Ishikawa (cell line): ENCODE measurements at regions not wholly inside any gene's neighbourhood (a gene's known extent, or its start where the extent isn't known, plus 50 kb on each side); places are given as distances from the start of the nearest gene placed in this dataset.

Source experiments
- CEBPB ChIP-seq: IDR thresholded peaks from 2 replicates; pipeline ENCODE4 v1.6.1; 2012
- CREB1 ChIP-seq: IDR thresholded peaks from 2 replicates; pipeline ENCODE4 v1.6.1; 2012; ENCODE audit warnings: low read depth
- EGR1 ChIP-seq: IDR thresholded peaks from 2 replicates; pipeline ENCODE4 v1.6.1; 2012
- EP300 ChIP-seq: IDR thresholded peaks from 2 replicates; pipeline ENCODE4 v1.6.1; 2012; ENCODE audit warnings: borderline replicate concordance
- FOXM1 ChIP-seq: IDR thresholded peaks from 2 replicates; pipeline ENCODE4 v1.6.1; 2012; ENCODE audit warnings: low read depth, borderline replicate concordance
- NFIC ChIP-seq: IDR thresholded peaks from 2 replicates; pipeline ENCODE4 v1.6.1; 2012
- RAD21 ChIP-seq: IDR thresholded peaks from 2 replicates; pipeline ENCODE4 v1.6.1; 2012; ENCODE audit warnings: low read depth
- TAF1 ChIP-seq: IDR thresholded peaks from 2 replicates; pipeline ENCODE4 v1.6.1; 2012; ENCODE audit warnings: low read depth, mild to moderate bottlenecking
- TCF12 ChIP-seq: IDR thresholded peaks from 2 replicates; pipeline ENCODE4 v1.6.1; 2012; ENCODE audit warnings: low read depth
- TEAD4 ChIP-seq: IDR thresholded peaks from 2 replicates; pipeline ENCODE4 v1.6.1; 2012
- USF1 ChIP-seq: IDR thresholded peaks from 2 replicates; pipeline ENCODE4 v1.6.1; 2012
- YY1 ChIP-seq: IDR thresholded peaks from 2 replicates; pipeline ENCODE4 v1.6.1; 2012; ENCODE audit warnings: low read depth
- ZBTB7A ChIP-seq: IDR thresholded peaks from 2 replicates; pipeline ENCODE4 v1.6.1; 2012; ENCODE audit warnings: low read depth
- TF ChIP-seq, protein P1 (sequence below): IDR thresholded peaks from 2 replicates; pipeline ENCODE4 v1.6.1; 2012
- TF ChIP-seq, protein P2 (sequence below): IDR thresholded peaks from 2 replicates; pipeline ENCODE4 v1.6.1; 2012; ENCODE audit warnings: low read depth, mild to moderate bottlenecking

- TF ChIP-seq NFIC (no peak), EGR1 (no peak), ZBTB7A (no peak), TCF12 (no peak), YY1 (no peak), USF1 (no peak), FOXM1 (no peak), EP300 (no peak), CEBPB (no peak), TEAD4 (no peak)
- TF ChIP-seq, protein P1, sequence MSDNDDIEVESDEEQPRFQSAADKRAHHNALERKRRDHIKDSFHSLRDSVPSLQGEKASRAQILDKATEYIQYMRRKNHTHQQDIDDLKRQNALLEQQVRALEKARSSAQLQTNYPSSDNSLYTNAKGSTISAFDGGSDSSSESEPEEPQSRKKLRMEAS: no peak
- TF ChIP-seq, protein P2, sequence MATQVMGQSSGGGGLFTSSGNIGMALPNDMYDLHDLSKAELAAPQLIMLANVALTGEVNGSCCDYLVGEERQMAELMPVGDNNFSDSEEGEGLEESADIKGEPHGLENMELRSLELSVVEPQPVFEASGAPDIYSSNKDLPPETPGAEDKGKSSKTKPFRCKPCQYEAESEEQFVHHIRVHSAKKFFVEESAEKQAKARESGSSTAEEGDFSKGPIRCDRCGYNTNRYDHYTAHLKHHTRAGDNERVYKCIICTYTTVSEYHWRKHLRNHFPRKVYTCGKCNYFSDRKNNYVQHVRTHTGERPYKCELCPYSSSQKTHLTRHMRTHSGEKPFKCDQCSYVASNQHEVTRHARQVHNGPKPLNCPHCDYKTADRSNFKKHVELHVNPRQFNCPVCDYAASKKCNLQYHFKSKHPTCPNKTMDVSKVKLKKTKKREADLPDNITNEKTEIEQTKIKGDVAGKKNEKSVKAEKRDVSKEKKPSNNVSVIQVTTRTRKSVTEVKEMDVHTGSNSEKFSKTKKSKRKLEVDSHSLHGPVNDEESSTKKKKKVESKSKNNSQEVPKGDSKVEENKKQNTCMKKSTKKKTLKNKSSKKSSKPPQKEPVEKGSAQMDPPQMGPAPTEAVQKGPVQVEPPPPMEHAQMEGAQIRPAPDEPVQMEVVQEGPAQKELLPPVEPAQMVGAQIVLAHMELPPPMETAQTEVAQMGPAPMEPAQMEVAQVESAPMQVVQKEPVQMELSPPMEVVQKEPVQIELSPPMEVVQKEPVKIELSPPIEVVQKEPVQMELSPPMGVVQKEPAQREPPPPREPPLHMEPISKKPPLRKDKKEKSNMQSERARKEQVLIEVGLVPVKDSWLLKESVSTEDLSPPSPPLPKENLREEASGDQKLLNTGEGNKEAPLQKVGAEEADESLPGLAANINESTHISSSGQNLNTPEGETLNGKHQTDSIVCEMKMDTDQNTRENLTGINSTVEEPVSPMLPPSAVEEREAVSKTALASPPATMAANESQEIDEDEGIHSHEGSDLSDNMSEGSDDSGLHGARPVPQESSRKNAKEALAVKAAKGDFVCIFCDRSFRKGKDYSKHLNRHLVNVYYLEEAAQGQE: no peak
These were observed 569.3 kb downstream of the TDRD15 start for GRCh38 chr2:21693081-21693480.

DNA sequence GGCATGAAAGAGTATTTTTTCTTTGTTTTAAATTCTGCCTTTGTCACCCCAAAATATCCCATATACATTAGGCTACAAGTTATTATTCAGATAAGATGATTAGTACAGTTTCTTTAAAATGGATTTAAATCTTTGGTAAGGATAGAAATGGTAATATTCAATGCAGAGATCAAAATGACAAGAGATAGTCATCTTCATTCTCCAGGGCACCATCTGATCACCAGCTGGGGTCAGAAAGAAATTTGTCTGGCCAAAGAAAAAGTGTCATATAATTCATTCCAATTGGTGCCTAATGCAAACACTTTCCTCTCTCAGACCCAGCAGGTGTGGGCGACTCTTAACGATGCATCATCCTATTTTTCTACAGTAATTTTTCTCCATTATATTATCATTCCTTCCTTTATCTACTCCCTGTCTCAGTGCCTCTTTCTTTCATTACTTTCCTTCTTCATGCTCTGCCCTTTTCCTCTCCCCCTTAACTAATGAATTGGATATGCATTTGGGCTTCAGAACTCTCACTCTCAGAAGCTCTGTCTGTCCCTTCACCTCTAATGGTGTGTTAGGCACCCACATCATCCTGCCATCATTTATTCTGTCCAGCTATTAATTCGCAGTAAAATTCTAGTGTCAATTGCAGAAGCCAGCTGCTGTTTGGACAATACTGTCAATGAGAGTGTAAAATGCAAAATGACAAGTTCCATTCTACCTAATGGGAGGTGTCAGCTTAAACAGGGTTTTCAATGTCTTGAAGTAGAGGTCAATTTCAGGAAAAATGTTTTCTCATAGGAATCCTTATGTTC is 570.5 kb downstream of the TDRD15 start:
- TF ChIP-seq USF1: no peak
- no peak for TF ChIP-seq FOXM1
- TF ChIP-seq ZBTB7A: no peak

DNA sequence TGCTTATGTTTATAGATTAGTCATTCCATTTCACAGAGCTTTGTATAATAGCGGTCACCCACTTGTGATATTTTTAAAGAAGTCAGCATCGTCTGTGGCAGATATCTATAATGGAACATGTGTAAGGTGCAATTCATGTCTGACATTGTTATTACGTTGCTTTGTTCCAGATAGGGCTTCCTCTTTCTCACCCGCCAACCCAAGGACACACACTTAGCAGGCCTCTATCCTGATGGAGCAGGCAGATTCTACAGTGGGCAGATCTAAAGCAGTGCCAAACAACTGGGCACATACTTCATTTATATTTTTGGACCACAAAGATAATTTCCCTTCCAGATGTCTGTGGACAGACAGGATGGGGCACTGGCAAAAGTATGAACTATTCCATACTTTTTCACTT is 573.1 kb downstream of the TDRD15 start:
- TF ChIP-seq EGR1 (no peak), EP300 (no peak), CEBPB (no peak), ZBTB7A (no peak), FOXM1 (no peak), RAD21 (no peak), CREB1 (no peak), TEAD4 (no peak), NFIC (no peak), TAF1 (no peak), USF1 (no peak), YY1 (no peak), TCF12 (no peak)
- TF ChIP-seq, protein P2: no peak
- TF ChIP-seq, protein P1: no peak

DNA sequence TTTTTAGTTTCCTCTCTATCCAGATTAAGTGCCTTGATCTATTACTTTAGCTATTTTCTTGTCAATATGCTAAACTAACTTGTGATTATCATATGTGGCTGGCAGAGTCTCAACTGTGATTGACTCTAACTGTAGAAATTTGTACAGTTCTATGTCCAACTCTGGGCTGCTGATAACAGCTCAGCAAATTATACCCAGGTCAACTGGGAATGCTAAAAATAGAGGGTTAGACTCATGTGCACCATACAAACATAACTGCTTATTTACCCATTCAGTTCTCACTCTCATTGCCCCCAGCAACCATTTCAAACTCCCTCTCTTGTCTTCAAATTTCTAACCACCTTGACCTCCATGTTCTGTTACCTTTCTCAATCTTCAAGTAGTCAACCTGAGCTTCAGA is 576.9 kb downstream of the TDRD15 start:
- no peak for TF ChIP-seq ZBTB7A
- no peak for TF ChIP-seq FOXM1
- TF ChIP-seq CEBPB: no peak
- TF ChIP-seq TCF12: no peak
- no peak for TF ChIP-seq NFIC
- TF ChIP-seq, protein P2: no peak
- TF ChIP-seq YY1: no peak
- no peak for TF ChIP-seq CREB1
- no peak for TF ChIP-seq USF1
- TF ChIP-seq TEAD4: no peak
- no peak for TF ChIP-seq EGR1
- TF ChIP-seq TAF1: no peak
- no peak for TF ChIP-seq RAD21
- TF ChIP-seq, protein P1: no peak
